GM23248 (cell line): ENCODE measurements at regions not wholly inside any gene's neighbourhood (a gene's known extent, or its start where the extent isn't known, plus 50 kb on each side); places are given as distances from the start of the nearest gene placed in this dataset.

Experiments
- EZH2 ChIP-seq: fragments of 200-600 bp; sonication (generic); IDR thresholded peaks from 2 replicates; pipeline ENCODE4 v1.6.1; 2018; ENCODE audit warnings: antibody characterized with exemption, mild to moderate bottlenecking; ENCODE audit not compliant: insufficient read depth, poor library complexity, severe bottlenecking
- EZH2phosphoT487 ChIP-seq: fragments of 200-600 bp; sonication (generic); IDR thresholded peaks from 2 replicates; pipeline ENCODE4 v1.6.1; 2018; ENCODE audit warnings: antibody characterized with exemption, moderate library complexity, mild to moderate bottlenecking, low read depth; ENCODE audit not compliant: insufficient read depth

DNA sequence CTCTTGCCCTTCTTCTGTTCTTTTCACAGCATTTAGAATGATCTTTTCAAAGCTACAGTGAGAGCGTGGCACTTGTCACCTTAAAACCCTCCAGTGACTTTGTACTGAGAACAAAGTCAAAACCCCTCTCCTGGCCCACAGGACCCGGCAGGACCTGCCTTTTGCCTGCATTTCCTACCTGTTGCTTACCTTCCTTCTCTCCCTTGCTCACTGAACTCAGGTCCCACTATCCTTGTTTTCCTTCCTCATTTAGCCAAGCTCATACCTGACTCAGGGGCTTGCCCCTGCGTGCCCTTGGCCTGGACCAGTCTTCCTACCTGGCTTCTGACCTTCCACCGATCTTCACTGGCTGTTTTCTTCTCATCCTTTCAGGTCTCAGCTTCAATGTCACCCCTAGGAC is 112.3 kb upstream of the PRMT8 start:
- no peak for TF ChIP-seq EZH2phosphoT487
- TF ChIP-seq EZH2: no peak
